Activated CD8-positive, alpha-beta memory T cell treated with anti-CD3 and anti-CD28 coated beads, Interleukin-2, amount 10 ng/mL, durations not matched to agents 7 days and 5 days (primary cell): ENCODE measurements at regions not wholly inside any gene's neighbourhood (a gene's known extent, or its start where the extent isn't known, plus 50 kb on each side); places are given as distances from the start of the nearest gene placed in this dataset.
"Not testable (repeated sequence)": the region's sequence is repeated elsewhere in the genome, so short reads cannot be mapped to it uniquely, and the experiment has no call there.

Experiments used
- ATAC-seq: fragments of 150-1000 bp; cut with Tn5 transposase; one replicate; pipeline ENCODE4 v1.10.0; 2021; ENCODE audit warnings: moderate library complexity
- CTCF ChIA-PET: fragments of 350-600 bp; sonication (Branson Sonifier 250); formaldehyde crosslinking; loops from one replicate; lab custom pipeline; 2021; ENCODE audit warnings: antibody characterized with exemption; lab: Charles Lee
- DNase-seq: peaks from one replicate; pipeline ENCODE4 v3.0.0-alpha.2; 2020
- H3K27ac Mint-ChIP-seq: one replicate; pipeline ENCODE4 v1.8.0; 2021; ENCODE audit warnings: mild to moderate bottlenecking, mixed read lengths
- H3K27me3 Mint-ChIP-seq: one replicate; pipeline ENCODE4 v1.8.0; 2021; ENCODE audit warnings: mixed read lengths
- H3K36me3 Mint-ChIP-seq: one replicate; pipeline ENCODE4 v1.8.0; 2021; ENCODE audit warnings: mild to moderate bottlenecking, mixed read lengths
- H3K4me1 Mint-ChIP-seq: one replicate; pipeline ENCODE4 v1.8.0; 2021; ENCODE audit warnings: mixed read lengths
- H3K4me3 Mint-ChIP-seq: one replicate; pipeline ENCODE4 v1.8.0; 2021; ENCODE audit warnings: mild to moderate bottlenecking, moderate library complexity, mixed read lengths
- H3K9me3 Mint-ChIP-seq: one replicate; pipeline ENCODE4 v1.8.0; 2022; ENCODE audit warnings: low read depth, mixed read lengths

GRCh38 chr11:67886207-67886606, 117.7 kb downstream of the UNC93B1 start:
- CTCF ChIA-PET = interaction anchor here (1.9 kb wide), 1 partner anchor 69 kb away, joined by 6 read pairs; no protein-coding TSS in a partner anchor
- H3K4me3 Mint-ChIP-seq, H3K36me3 Mint-ChIP-seq, DNase-seq, ATAC-seq, H3K27ac Mint-ChIP-seq, H3K9me3 Mint-ChIP-seq: not testable (repeated sequence)
- peaks cover 12% of the 10 kb centered on the region for H3K4me1 Mint-ChIP-seq
- peaks cover 27% of the 10 kb centered on the region for H3K27me3 Mint-ChIP-seq

- CTCF ChIA-PET = interaction anchor here (1.9 kb wide), 1 partner anchor 70 kb away, joined by 6 read pairs; no protein-coding TSS in a partner anchor
- H3K36me3 Mint-ChIP-seq, DNase-seq, H3K27ac Mint-ChIP-seq, H3K4me3 Mint-ChIP-seq, ATAC-seq, H3K9me3 Mint-ChIP-seq: not testable (repeated sequence)
- H3K4me1 Mint-ChIP-seq = peaks cover 12% of the 10 kb centered on the region
- H3K27me3 Mint-ChIP-seq = peaks cover 24% of the 10 kb centered on the region
These were observed 118.3 kb downstream of the UNC93B1 start for GRCh38 chr11:67885574-67885973.

- ATAC-seq, H3K36me3 Mint-ChIP-seq, H3K9me3 Mint-ChIP-seq, CTCF ChIA-PET: not testable (repeated sequence)
- Mint-ChIP-seq H3K4me3 (peak overlapping the region; percentile 71), H3K4me1 (peaks cover 12% of the 10 kb centered on the region), H3K27ac (peak overlapping the region; percentile 88), H3K27me3 (peaks cover 23% of the 10 kb centered on the region)
- DNase-seq = peak; percentile 45
These were observed 118.9 kb downstream of the UNC93B1 start for GRCh38 chr11:67884761-67885558.

- peak overlapping the region; percentile 88 for H3K27ac Mint-ChIP-seq
- ATAC-seq, H3K9me3 Mint-ChIP-seq, CTCF ChIA-PET, H3K36me3 Mint-ChIP-seq, DNase-seq: not testable (repeated sequence)
- peaks cover 12% of the 10 kb centered on the region for H3K4me1 Mint-ChIP-seq
- peaks cover 23% of the 10 kb centered on the region for H3K27me3 Mint-ChIP-seq
- H3K4me3 Mint-ChIP-seq = peak overlapping the region; percentile 71
These were observed 119.7 kb downstream of the UNC93B1 start for GRCh38 chr11:67884073-67884757.

GRCh38 chr11:67882304-67882703, 121.6 kb downstream of the UNC93B1 start:
- H3K9me3 Mint-ChIP-seq, H3K27ac Mint-ChIP-seq, H3K36me3 Mint-ChIP-seq, CTCF ChIA-PET, ATAC-seq, H3K4me3 Mint-ChIP-seq, DNase-seq: not testable (repeated sequence)
- Mint-ChIP-seq H3K4me1 (peaks cover 14% of the 10 kb centered on the region), H3K27me3 (peaks cover 17% of the 10 kb centered on the region)

GRCh38 chr11:67881836-67882235, 122.1 kb downstream of the UNC93B1 start:
- ATAC-seq, H3K9me3 Mint-ChIP-seq, H3K27ac Mint-ChIP-seq, H3K4me3 Mint-ChIP-seq, DNase-seq, H3K36me3 Mint-ChIP-seq, CTCF ChIA-PET: not testable (repeated sequence)
- Mint-ChIP-seq H3K4me1 (peaks cover 15% of the 10 kb centered on the region), H3K27me3 (peaks cover 14% of the 10 kb centered on the region)

GRCh38 chr11:67880594-67881196, 123.2 kb downstream of the UNC93B1 start:
- Mint-ChIP-seq H3K27me3 (peaks cover 14% of the 10 kb centered on the region), H3K4me1 (peaks cover 15% of the 10 kb centered on the region)
- H3K36me3 Mint-ChIP-seq, DNase-seq, H3K4me3 Mint-ChIP-seq, H3K9me3 Mint-ChIP-seq, CTCF ChIA-PET, ATAC-seq, H3K27ac Mint-ChIP-seq: not testable (repeated sequence)

GRCh38 chr11:67878666-67879065, 125.2 kb downstream of the UNC93B1 start:
- H3K27me3 Mint-ChIP-seq, H3K4me3 Mint-ChIP-seq, H3K9me3 Mint-ChIP-seq, ATAC-seq, DNase-seq, CTCF ChIA-PET, H3K36me3 Mint-ChIP-seq, H3K27ac Mint-ChIP-seq, H3K4me1 Mint-ChIP-seq: not testable (repeated sequence)

GRCh38 chr11:67877316-67877715, 126.6 kb downstream of the UNC93B1 start:
- H3K4me1 Mint-ChIP-seq, H3K4me3 Mint-ChIP-seq, H3K27me3 Mint-ChIP-seq, DNase-seq, H3K36me3 Mint-ChIP-seq, H3K9me3 Mint-ChIP-seq, CTCF ChIA-PET, ATAC-seq: not testable (repeated sequence)
- peak overlapping the region; percentile 36 for H3K27ac Mint-ChIP-seq

- H3K4me3 Mint-ChIP-seq, H3K4me1 Mint-ChIP-seq, H3K9me3 Mint-ChIP-seq, H3K36me3 Mint-ChIP-seq, DNase-seq, CTCF ChIA-PET, ATAC-seq, H3K27ac Mint-ChIP-seq: not testable (repeated sequence)
- H3K27me3 Mint-ChIP-seq = peaks cover 18% of the 10 kb centered on the region
These were observed 130.7 kb downstream of the UNC93B1 start for GRCh38 chr11:67873223-67873622.

GRCh38 chr11:67871168-67871567, 132.7 kb downstream of the UNC93B1 start:
- H3K9me3 Mint-ChIP-seq, H3K4me1 Mint-ChIP-seq, H3K27ac Mint-ChIP-seq, H3K36me3 Mint-ChIP-seq, ATAC-seq, DNase-seq, CTCF ChIA-PET, H3K4me3 Mint-ChIP-seq: not testable (repeated sequence)
- peaks cover 27% of the 10 kb centered on the region for H3K27me3 Mint-ChIP-seq

- H3K9me3 Mint-ChIP-seq, ATAC-seq, DNase-seq, H3K4me3 Mint-ChIP-seq, CTCF ChIA-PET, H3K27ac Mint-ChIP-seq, H3K36me3 Mint-ChIP-seq, H3K4me1 Mint-ChIP-seq: not testable (repeated sequence)
- peaks cover 17% of the 10 kb centered on the region for H3K27me3 Mint-ChIP-seq
These were observed 141.0 kb downstream of the UNC93B1 start for GRCh38 chr11:67862896-67863295.

GRCh38 chr11:67859513-67860161, 144.3 kb downstream of the UNC93B1 start:
- H3K4me1 Mint-ChIP-seq, H3K36me3 Mint-ChIP-seq, H3K27ac Mint-ChIP-seq, H3K4me3 Mint-ChIP-seq, CTCF ChIA-PET, H3K9me3 Mint-ChIP-seq, ATAC-seq: not testable (repeated sequence)
- DNase-seq = peak; percentile 63
- peaks cover 26% of the 10 kb centered on the region for H3K27me3 Mint-ChIP-seq
